ENCODE measurements at regions not wholly inside any gene's neighbourhood (a gene's known extent, or its start where the extent isn't known, plus 50 kb on each side); places are given as distances from the start of the nearest gene placed in this dataset.
A peak's percentile ranks its signal among the peaks of the same experiment; 100 is the strongest.

- no peaks in the 10 kb centered on the region for H3K9me3 ChIP-seq (replicated peaks; ENCODE audit: control insufficient read depth, low read depth, low read length)
- no peak for DNase-seq
- no peaks in the 10 kb centered on the region for H3K27me3 ChIP-seq (ENCODE audit: control insufficient read depth, insufficient read depth, low read length)
- H3K4me1 ChIP-seq (ENCODE audit: control insufficient read depth, insufficient read depth, low read length) = peaks cover 3% of the 10 kb centered on the region
- no peak overlapping the region for H3K4me3 ChIP-seq (ENCODE audit: low read length)
- H3K36me3 ChIP-seq (ENCODE audit: control insufficient read depth, insufficient read depth, low read length) = no peaks in the 10 kb centered on the region
- no peak overlapping the region for H3K27ac ChIP-seq (ENCODE audit: low read length)
- WGBS (ENCODE audit: insufficient coverage) = no CpG with 5 or more reads among the region's 1 CpG
These were observed 80.2 kb upstream of the OPRM1 start for GRCh38 chr6:153958860-153959259.

DNA sequence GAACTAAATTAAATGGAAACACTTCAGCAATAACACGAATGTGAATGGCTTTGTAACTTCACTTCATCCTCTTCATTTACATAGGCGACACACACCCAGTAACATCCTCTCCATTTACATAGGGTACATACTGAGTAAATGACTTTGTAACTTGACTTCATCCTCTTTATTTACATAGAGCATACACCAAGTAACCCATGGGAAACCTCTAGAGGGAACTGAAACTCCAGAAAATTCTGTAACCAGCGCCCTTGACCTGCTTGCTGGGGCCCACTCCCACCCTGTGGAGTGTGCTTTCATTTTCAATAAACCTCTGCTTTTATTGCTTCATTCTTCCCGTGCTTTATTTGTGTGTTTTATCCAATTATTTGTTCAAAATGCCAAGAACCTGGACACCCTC is 81.6 kb upstream of the OPRM1 start:
- no CpG with 5 or more reads among the region's 4 CpGs for WGBS (ENCODE audit: insufficient coverage)
- H3K9me3 ChIP-seq (replicated peaks; ENCODE audit: control insufficient read depth, low read depth, low read length) = no peaks in the 10 kb centered on the region
- H3K4me1 ChIP-seq (ENCODE audit: control insufficient read depth, insufficient read depth, low read length) = peaks cover 3% of the 10 kb centered on the region
- no peak overlapping the region for H3K27ac ChIP-seq (ENCODE audit: low read length)
- no peak overlapping the region for H3K4me3 ChIP-seq (ENCODE audit: low read length)
- H3K36me3 ChIP-seq (ENCODE audit: control insufficient read depth, insufficient read depth, low read length) = no peaks in the 10 kb centered on the region
- no peaks in the 10 kb centered on the region for H3K27me3 ChIP-seq (ENCODE audit: control insufficient read depth, insufficient read depth, low read length)
- DNase-seq = no peak

DNA sequence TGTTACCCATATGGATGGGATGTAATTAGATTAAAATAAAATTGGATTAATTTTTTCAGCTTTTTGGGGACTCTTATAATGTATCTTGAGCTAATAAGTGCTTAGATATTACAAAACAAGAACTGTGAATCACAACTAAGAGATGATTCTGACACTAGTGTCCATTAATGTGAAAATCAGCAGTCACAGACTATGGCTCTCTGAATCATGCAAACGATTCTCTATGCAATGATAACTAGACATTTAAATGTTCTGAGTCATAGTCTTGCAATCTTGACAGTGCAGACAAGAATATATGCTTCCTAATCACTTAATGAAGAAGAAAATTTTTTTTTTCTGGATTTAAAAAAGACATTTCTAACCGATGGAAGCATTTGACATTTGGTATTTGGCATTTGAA is 82.2 kb upstream of the OPRM1 start:
- DNase-seq = no peak
- H3K27ac ChIP-seq (ENCODE audit: low read length) = no peak overlapping the region
- no peaks in the 10 kb centered on the region for H3K27me3 ChIP-seq (ENCODE audit: control insufficient read depth, insufficient read depth, low read length)
- H3K4me3 ChIP-seq (ENCODE audit: low read length) = no peak overlapping the region
- no peaks in the 10 kb centered on the region for H3K9me3 ChIP-seq (replicated peaks; ENCODE audit: control insufficient read depth, low read depth, low read length)
- WGBS (ENCODE audit: insufficient coverage) = no CpG with 5 or more reads among the region's 2 CpGs
- peaks cover 3% of the 10 kb centered on the region for H3K4me1 ChIP-seq (ENCODE audit: control insufficient read depth, insufficient read depth, low read length)
- H3K36me3 ChIP-seq (ENCODE audit: control insufficient read depth, insufficient read depth, low read length) = no peaks in the 10 kb centered on the region

- no peaks in the 10 kb centered on the region for H3K4me1 ChIP-seq (ENCODE audit: control insufficient read depth, insufficient read depth, low read length)
- H3K9me3 ChIP-seq (replicated peaks; ENCODE audit: control insufficient read depth, low read depth, low read length) = no peaks in the 10 kb centered on the region
- no peak overlapping the region for H3K4me3 ChIP-seq (ENCODE audit: low read length)
- no peak for DNase-seq
- WGBS (ENCODE audit: insufficient coverage) = no CpG with 5 or more reads among the region's 4 CpGs
- no peaks in the 10 kb centered on the region for H3K36me3 ChIP-seq (ENCODE audit: control insufficient read depth, insufficient read depth, low read length)
- H3K27ac ChIP-seq (ENCODE audit: low read length) = no peak overlapping the region
- no peaks in the 10 kb centered on the region for H3K27me3 ChIP-seq (ENCODE audit: control insufficient read depth, insufficient read depth, low read length)
These were observed 89.4 kb upstream of the OPRM1 start for GRCh38 chr6:153949616-153950015.

- Histone ChIP-seq H3K36me3 (ENCODE audit: control insufficient read depth, insufficient read depth, low read length) (no peaks in the 10 kb centered on the region), H3K27ac (ENCODE audit: low read length) (no peak overlapping the region), H3K27me3 (ENCODE audit: control insufficient read depth, insufficient read depth, low read length) (no peaks in the 10 kb centered on the region), H3K4me1 (ENCODE audit: control insufficient read depth, insufficient read depth, low read length) (no peaks in the 10 kb centered on the region), H3K9me3 (replicated peaks; ENCODE audit: control insufficient read depth, low read depth, low read length) (no peaks in the 10 kb centered on the region), H3K4me3 (ENCODE audit: low read length) (no peak overlapping the region)
- peak; percentile 23 for DNase-seq
- 7% methylated on average over 3 of the region's 5 CpGs for WGBS (ENCODE audit: insufficient coverage)
These were observed 91.1 kb upstream of the OPRM1 start for GRCh38 chr6:153947808-153948447.

DNA sequence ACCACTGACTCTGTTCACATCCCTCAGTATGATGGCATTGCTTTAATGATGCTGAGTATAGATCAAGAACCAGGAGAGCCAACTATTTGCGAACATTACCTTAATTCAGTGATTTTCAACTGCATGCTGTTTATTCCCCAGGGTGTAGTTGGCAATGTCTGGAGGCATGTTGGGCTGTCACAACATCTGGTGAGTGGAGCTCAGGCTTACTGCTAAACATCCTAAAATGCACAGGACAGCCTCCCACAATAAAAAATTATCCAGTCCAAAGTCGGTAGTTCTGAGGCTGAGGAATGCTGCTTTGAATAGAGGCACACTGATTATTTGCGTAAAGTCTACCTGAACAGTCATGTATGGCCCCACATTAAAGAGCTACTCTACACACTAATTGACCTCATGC is 94.8 kb upstream of the OPRM1 start:
- H3K4me3 ChIP-seq (ENCODE audit: low read length) = no peak overlapping the region
- no peak for DNase-seq
- H3K27ac ChIP-seq (ENCODE audit: low read length) = no peak overlapping the region
- H3K27me3 ChIP-seq (ENCODE audit: control insufficient read depth, insufficient read depth, low read length) = no peaks in the 10 kb centered on the region
- H3K4me1 ChIP-seq (ENCODE audit: control insufficient read depth, insufficient read depth, low read length) = no peaks in the 10 kb centered on the region
- WGBS (ENCODE audit: insufficient coverage) = no CpG with 5 or more reads among the region's 3 CpGs
- H3K36me3 ChIP-seq (ENCODE audit: control insufficient read depth, insufficient read depth, low read length) = no peaks in the 10 kb centered on the region
- H3K9me3 ChIP-seq (replicated peaks; ENCODE audit: control insufficient read depth, low read depth, low read length) = no peaks in the 10 kb centered on the region

- no peak for DNase-seq
- no peak overlapping the region for H3K27ac ChIP-seq (ENCODE audit: low read length)
- WGBS (ENCODE audit: insufficient coverage) = no CpG with 5 or more reads among the region's 1 CpG
- H3K27me3 ChIP-seq (ENCODE audit: control insufficient read depth, insufficient read depth, low read length) = no peaks in the 10 kb centered on the region
- H3K9me3 ChIP-seq (replicated peaks; ENCODE audit: control insufficient read depth, low read depth, low read length) = no peaks in the 10 kb centered on the region
- no peaks in the 10 kb centered on the region for H3K4me1 ChIP-seq (ENCODE audit: control insufficient read depth, insufficient read depth, low read length)
- no peak overlapping the region for H3K4me3 ChIP-seq (ENCODE audit: low read length)
- H3K36me3 ChIP-seq (ENCODE audit: control insufficient read depth, insufficient read depth, low read length) = no peaks in the 10 kb centered on the region
These were observed 96.7 kb upstream of the OPRM1 start for GRCh38 chr6:153942361-153942760.

- Histone ChIP-seq H3K4me1 (ENCODE audit: control insufficient read depth, insufficient read depth, low read length) (no peaks in the 10 kb centered on the region), H3K36me3 (ENCODE audit: control insufficient read depth, insufficient read depth, low read length) (no peaks in the 10 kb centered on the region), H3K4me3 (ENCODE audit: low read length) (no peak overlapping the region), H3K27me3 (ENCODE audit: control insufficient read depth, insufficient read depth, low read length) (no peaks in the 10 kb centered on the region), H3K9me3 (replicated peaks; ENCODE audit: control insufficient read depth, low read depth, low read length) (no peaks in the 10 kb centered on the region), H3K27ac (ENCODE audit: low read length) (no peak overlapping the region)
- 33% methylated on average over 1 of the region's 2 CpGs for WGBS (ENCODE audit: insufficient coverage)
- no peak for DNase-seq
These were observed 97.3 kb upstream of the OPRM1 start for GRCh38 chr6:153941768-153942167.

DNA sequence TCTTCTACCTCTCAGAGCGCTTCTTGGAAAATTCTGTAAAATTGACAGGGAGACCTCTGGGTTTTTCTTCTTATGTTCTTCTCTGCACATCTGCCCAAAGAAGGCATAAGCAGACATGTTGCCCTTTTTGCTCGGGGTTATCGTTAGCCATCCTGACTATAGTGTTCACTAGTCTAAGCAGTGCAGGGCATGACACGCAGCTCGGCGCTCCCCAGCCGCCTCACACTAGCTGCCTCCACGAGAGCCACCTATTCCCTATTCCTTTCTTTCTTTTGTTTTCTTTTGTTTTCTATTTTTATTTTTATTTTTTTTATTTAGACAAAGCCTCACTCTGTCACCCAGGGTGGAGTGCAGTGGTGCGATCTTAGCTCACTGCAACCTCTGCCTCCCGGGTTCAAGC is 100.2 kb upstream of the OPRM1 start:
- Histone ChIP-seq H3K4me3 (ENCODE audit: low read length) (no peak overlapping the region), H3K27ac (ENCODE audit: low read length) (no peak overlapping the region), H3K4me1 (ENCODE audit: control insufficient read depth, insufficient read depth, low read length) (no peaks in the 10 kb centered on the region), H3K27me3 (ENCODE audit: control insufficient read depth, insufficient read depth, low read length) (no peaks in the 10 kb centered on the region), H3K9me3 (replicated peaks; ENCODE audit: control insufficient read depth, low read depth, low read length) (no peaks in the 10 kb centered on the region), H3K36me3 (ENCODE audit: control insufficient read depth, insufficient read depth, low read length) (no peaks in the 10 kb centered on the region)
- DNase-seq = no peak
- WGBS (ENCODE audit: insufficient coverage) = 100% methylated on average over 2 of the region's 10 CpGs

GRCh38 chr6:153931431-153931830 is 107.6 kb upstream of the OPRM1 start:
- H3K4me1 ChIP-seq (ENCODE audit: control insufficient read depth, insufficient read depth, low read length) = no peaks in the 10 kb centered on the region
- 100% methylated on average over 2 of the region's 3 CpGs for WGBS (ENCODE audit: insufficient coverage)
- H3K4me3 ChIP-seq (ENCODE audit: low read length) = no peak overlapping the region
- no peaks in the 10 kb centered on the region for H3K36me3 ChIP-seq (ENCODE audit: control insufficient read depth, insufficient read depth, low read length)
- H3K9me3 ChIP-seq (replicated peaks; ENCODE audit: control insufficient read depth, low read depth, low read length) = no peaks in the 10 kb centered on the region
- no peaks in the 10 kb centered on the region for H3K27me3 ChIP-seq (ENCODE audit: control insufficient read depth, insufficient read depth, low read length)
- H3K27ac ChIP-seq (ENCODE audit: low read length) = no peak overlapping the region
- no peak for DNase-seq

DNA sequence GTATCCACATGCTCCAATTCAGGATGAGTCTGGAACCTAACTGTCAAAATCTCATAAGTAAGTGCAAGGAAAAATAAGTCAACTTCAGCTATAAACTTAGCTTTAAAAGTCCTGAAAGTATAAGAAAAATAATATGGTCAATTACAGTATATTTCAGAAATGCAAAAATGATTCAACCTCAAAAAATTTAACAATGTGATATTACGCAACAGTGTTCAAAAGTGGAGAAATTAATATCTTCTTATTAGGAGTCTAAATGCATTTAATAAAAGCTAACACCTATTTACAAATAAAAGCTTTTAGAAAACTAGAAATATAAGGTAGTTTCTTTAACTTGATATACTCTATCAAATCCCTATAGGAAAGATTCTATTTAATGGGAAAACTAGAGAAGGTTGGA is 111.2 kb upstream of the OPRM1 start:
- H3K27ac ChIP-seq (ENCODE audit: low read length) = no peak overlapping the region
- no peak overlapping the region for H3K4me3 ChIP-seq (ENCODE audit: low read length)
- H3K36me3 ChIP-seq (ENCODE audit: control insufficient read depth, insufficient read depth, low read length) = no peaks in the 10 kb centered on the region
- H3K9me3 ChIP-seq (replicated peaks; ENCODE audit: control insufficient read depth, low read depth, low read length) = no peaks in the 10 kb centered on the region
- no peaks in the 10 kb centered on the region for H3K4me1 ChIP-seq (ENCODE audit: control insufficient read depth, insufficient read depth, low read length)
- no CpG with 5 or more reads among the region's 1 CpG for WGBS (ENCODE audit: insufficient coverage)
- no peaks in the 10 kb centered on the region for H3K27me3 ChIP-seq (ENCODE audit: control insufficient read depth, insufficient read depth, low read length)
- DNase-seq = no peak
